ENCODE measurements at regions not wholly inside any gene's neighbourhood (a gene's known extent, or its start where the extent isn't known, plus 50 kb on each side); places are given as distances from the start of the nearest gene placed in this dataset.

- TF ChIP-seq POLR2A (IDR thresholded peaks at IDR 0.05; ENCODE audit: low read depth, low read length) (no peak), POLR2AphosphoS5 (IDR thresholded peaks at IDR 0.05; ENCODE audit: low read depth, low read length) (no peak), TAF1 (IDR thresholded peaks at IDR 0.05; ENCODE audit: low read depth, low read length) (no peak)
Observed at GRCh38 chr15:92822216-92823144, 77.6 kb upstream of the CHD2 start.

Data from GM12891 (cell line).